ENCODE measurements at regions not wholly inside any gene's neighbourhood (a gene's known extent, or its start where the extent isn't known, plus 50 kb on each side); places are given as distances from the start of the nearest gene placed in this dataset.

DNA sequence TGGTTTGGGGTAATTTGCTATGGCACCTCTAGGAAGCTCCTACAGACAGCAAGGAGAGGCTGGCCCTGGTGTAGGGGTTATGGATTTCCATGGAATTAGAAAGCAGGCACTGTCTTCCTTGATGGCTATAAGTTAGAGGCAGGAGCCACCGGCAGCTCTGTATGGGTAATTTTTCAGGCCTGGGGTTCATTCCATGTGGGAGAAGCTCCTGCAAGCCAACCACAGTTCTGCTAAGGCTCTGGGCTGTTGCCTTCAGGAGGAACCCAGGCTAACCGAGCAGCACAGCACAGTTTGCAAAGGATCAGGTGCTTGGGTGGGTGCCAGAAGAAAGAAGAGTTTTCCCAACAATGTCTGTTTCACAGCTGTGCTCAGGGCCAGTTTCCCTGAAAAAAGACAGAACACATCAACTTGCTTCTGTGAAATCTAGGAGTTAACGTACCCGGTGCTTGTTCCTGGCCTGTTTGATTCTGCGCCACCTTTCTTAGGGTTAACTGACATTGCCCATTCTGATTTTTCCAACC is 162.8 kb upstream of the MYLIP start:
- TF ChIP-seq, protein P1, sequence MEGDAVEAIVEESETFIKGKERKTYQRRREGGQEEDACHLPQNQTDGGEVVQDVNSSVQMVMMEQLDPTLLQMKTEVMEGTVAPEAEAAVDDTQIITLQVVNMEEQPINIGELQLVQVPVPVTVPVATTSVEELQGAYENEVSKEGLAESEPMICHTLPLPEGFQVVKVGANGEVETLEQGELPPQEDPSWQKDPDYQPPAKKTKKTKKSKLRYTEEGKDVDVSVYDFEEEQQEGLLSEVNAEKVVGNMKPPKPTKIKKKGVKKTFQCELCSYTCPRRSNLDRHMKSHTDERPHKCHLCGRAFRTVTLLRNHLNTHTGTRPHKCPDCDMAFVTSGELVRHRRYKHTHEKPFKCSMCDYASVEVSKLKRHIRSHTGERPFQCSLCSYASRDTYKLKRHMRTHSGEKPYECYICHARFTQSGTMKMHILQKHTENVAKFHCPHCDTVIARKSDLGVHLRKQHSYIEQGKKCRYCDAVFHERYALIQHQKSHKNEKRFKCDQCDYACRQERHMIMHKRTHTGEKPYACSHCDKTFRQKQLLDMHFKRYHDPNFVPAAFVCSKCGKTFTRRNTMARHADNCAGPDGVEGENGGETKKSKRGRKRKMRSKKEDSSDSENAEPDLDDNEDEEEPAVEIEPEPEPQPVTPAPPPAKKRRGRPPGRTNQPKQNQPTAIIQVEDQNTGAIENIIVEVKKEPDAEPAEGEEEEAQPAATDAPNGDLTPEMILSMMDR (IDR thresholded peaks at IDR 0.05), result no peak
- TF ChIP-seq POLR2A (IDR thresholded peaks at IDR 0.05) (no peak), POLR2AphosphoS5 (IDR thresholded peaks at IDR 0.05) (no peak)
- H3K4me1 ChIP-seq, result peaks cover 0 to 6% of the 10 kb centered on the region in 2 donors
- no peaks in the 10 kb centered on the region for H3K27me3 ChIP-seq
- DNase-seq (ENCODE audit: low spot score in 2 of 2), result no peak
- H3K9me3 ChIP-seq, result no peaks in the 10 kb centered on the region
- no peak overlapping the region for H3K27ac ChIP-seq
- H3K36me3 ChIP-seq, result no peaks in the 10 kb centered on the region
- no peak overlapping the region for H3K4me3 ChIP-seq
- intact Hi-C loops (cut with DNase I; ENCODE audit: low total_unique reads), result no loop called here

DNA sequence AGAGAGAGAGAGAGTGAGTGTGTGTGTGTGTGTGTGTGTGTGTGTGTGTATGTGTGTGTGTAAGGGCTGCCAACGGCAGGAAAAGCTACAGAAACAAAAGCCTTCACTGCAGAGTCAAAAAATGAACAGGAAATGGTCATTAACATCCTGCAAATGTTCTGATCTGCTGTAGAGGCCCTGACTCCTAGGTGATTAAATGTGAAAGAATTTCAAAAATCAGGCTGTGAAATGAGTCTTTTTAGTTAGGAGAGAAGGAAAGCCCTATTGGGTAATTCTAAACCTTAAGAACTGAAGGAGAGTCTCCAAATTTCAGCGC is 166.5 kb upstream of the MYLIP start:
- no peaks in the 10 kb centered on the region for H3K4me1 ChIP-seq
- intact Hi-C loops (cut with DNase I; ENCODE audit: low total_unique reads), result no loop called here
- TF ChIP-seq POLR2AphosphoS5 (IDR thresholded peaks at IDR 0.05) (no peak), POLR2A (IDR thresholded peaks at IDR 0.05) (no peak)
- TF ChIP-seq, protein P1 (IDR thresholded peaks at IDR 0.05), result no peak

DNA sequence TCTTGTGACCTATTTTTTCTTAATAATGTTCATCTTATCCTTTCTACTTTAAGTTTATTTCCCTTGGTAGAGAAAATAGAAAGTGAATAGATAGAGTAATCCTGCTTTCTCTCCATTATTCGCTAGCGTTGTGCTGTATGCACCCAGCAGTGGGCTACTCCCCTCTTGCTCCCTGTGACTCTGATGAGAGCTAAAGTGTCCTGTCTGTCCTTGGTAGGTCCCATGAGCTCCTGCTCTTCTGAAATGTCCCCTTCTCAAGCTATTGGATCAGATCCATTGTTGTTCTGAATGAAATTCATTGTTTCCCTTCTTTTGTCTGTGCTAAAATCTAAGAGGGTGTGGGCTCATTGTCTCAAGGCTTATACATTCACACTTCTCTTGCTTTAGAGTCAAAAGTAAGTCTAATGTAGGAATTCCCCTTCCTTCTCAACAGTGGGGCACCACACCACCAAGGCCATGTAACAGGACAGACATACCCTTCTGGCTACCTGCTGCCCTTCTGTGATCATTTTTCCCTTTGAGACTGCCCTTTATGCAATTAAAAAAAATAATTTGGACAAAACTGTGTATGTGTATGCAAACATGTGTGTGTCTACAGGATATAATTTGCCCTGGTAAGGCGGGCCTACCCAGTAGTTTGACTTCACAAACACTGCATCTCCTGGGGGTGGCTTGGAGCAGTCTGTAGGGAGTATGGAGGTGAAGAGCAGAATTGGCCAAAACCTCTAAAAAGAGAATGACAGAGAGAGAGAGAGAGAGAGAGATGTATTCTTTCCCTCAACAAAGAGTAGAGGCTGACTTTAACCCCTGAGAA is 167.0 kb upstream of the MYLIP start:
- H3K9me3 ChIP-seq, result no peaks in the 10 kb centered on the region
- H3K27me3 ChIP-seq, result no peaks in the 10 kb centered on the region
- no peak for DNase-seq (ENCODE audit: low spot score in 2 of 2)
- H3K4me1 ChIP-seq, result no peaks in the 10 kb centered on the region
- intact Hi-C loops (cut with DNase I; ENCODE audit: low total_unique reads), result no loop called here
- H3K27ac ChIP-seq, result no peak overlapping the region
- no peak overlapping the region for H3K4me3 ChIP-seq
- TF ChIP-seq POLR2AphosphoS5 (IDR thresholded peaks at IDR 0.05) (no peak), POLR2A (IDR thresholded peaks at IDR 0.05) (no peak)
- TF ChIP-seq, protein P1 (IDR thresholded peaks at IDR 0.05), result no peak
- H3K36me3 ChIP-seq, result no peaks in the 10 kb centered on the region

More for the DNA sequence above, 166.5 kb upstream of the MYLIP start:
- H3K4me3 ChIP-seq, result no peak overlapping the region
- no peaks in the 10 kb centered on the region for H3K27me3 ChIP-seq
- no peaks in the 10 kb centered on the region for H3K36me3 ChIP-seq
- DNase-seq (ENCODE audit: low spot score in 2 of 2), result no peak
- no peak overlapping the region for H3K27ac ChIP-seq
- H3K9me3 ChIP-seq, result no peaks in the 10 kb centered on the region

DNA sequence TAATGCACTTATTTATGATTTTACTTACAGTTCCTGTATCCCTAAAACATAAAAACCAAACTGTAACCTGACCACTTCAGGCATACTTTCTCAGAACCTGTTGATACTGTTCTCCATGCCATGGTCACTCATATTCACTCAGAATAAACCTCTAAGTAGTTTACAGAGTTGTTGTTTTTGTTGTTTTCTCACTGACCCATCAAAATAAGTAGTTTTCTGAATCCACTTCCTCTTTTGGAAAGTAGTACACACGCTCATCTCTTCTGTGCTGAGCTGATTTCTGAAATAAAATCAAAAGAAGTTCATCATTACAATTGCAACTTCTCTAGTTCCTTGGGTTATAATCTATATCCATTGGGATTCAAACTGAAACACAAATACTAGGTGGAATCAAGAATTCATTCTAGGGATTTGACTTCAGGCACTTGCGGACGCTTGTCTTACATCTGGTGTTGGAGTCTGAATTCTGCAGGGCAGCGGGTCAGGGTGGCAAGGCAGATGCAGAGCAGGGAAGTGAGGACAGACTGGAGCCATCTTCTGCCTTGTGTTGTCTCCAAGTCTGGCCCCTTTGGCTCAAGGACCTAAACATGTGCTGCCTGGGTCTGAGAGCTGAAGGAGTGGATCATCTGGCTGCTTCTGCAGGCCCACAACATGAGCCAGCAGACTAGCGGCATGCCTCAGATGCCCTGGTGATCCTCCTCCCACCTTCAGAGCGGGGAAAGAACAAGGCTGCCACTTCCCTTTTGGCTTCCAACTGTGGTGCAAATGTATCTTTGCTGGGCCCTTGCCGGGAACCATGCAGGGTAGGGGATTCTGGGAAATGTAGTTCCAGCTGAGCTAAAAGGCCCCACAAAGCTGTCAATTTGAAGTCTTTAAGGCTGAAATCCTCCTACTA is 167.9 kb upstream of the MYLIP start:
- Histone ChIP-seq H3K36me3 (no peaks in the 10 kb centered on the region), H3K27me3 (no peaks in the 10 kb centered on the region), H3K4me3 (no peak overlapping the region), H3K27ac (no peak overlapping the region), H3K4me1 (no peaks in the 10 kb centered on the region), H3K9me3 (no peaks in the 10 kb centered on the region)
- intact Hi-C loops (cut with DNase I; ENCODE audit: low total_unique reads), result no loop called here
- TF ChIP-seq POLR2AphosphoS5 (IDR thresholded peaks at IDR 0.05), result no peak
- TF ChIP-seq, protein P1 (IDR thresholded peaks at IDR 0.05), result no peak
- no peak for TF ChIP-seq POLR2A (IDR thresholded peaks at IDR 0.05)
- no peak for DNase-seq (ENCODE audit: low spot score in 2 of 2)

Data from breast epithelium (tissue), 4 donors.